ENCODE measurements at regions not wholly inside any gene's neighbourhood (a gene's known extent, or its start where the extent isn't known, plus 50 kb on each side); places are given as distances from the start of the nearest gene placed in this dataset.

- H3K27ac ChIP-seq: peak overlapping the region in 1 of 2 donors; percentile 80
- H3K36me3 ChIP-seq: no peaks in the 10 kb centered on the region
- intact Hi-C loops (cut with DNase I; ENCODE audit: low total_unique reads): no loop called here
- H3K27me3 ChIP-seq: no peaks in the 10 kb centered on the region
- TF ChIP-seq CTCF (IDR thresholded peaks at IDR 0.05): no peak
- peak overlapping the region; percentile 14 to 23 for H3K4me3 ChIP-seq
- peaks cover 0 to 13% (median 3%) of the 10 kb centered on the region in 4 donors for H3K4me1 ChIP-seq
- DNase-seq: peak; percentile 85 to 87
- H3K9me3 ChIP-seq: no peaks in the 10 kb centered on the region
Observed at GRCh38 chr15:61653110-61653509, 407.1 kb downstream of the VPS13C start.

DNA sequence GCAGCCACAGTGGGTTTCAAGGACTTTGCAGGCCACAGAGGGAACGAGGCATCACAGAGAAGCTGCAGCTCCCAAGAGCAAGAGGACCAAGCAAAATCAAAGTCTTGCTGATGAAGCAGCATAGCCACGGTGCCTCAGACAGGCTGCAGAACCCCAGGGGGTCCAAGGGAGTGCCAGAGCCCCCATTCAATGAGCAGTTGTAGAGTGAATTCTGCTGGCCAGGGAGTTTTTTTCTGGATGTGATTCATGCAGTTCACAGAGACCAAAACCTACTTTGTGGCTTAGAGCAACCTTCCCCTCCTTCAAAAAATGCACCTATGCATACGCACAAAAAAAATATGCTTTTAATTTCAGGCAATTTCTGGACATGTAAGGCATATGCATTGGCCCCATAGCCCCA lies 409.0 kb downstream of the VPS13C start:
- no peaks in the 10 kb centered on the region for H3K36me3 ChIP-seq
- no peak for DNase-seq
- H3K27me3 ChIP-seq: no peaks in the 10 kb centered on the region
- peaks cover 0 to 10% (median 2%) of the 10 kb centered on the region in 4 donors for H3K4me1 ChIP-seq
- intact Hi-C loops (cut with DNase I; ENCODE audit: low total_unique reads): no loop called here
- no peak for TF ChIP-seq CTCF (IDR thresholded peaks at IDR 0.05)
- no peak overlapping the region for H3K4me3 ChIP-seq
- no peaks in the 10 kb centered on the region for H3K9me3 ChIP-seq
- H3K27ac ChIP-seq: no peak overlapping the region

- intact Hi-C loops (cut with DNase I; ENCODE audit: low total_unique reads): no loop called here
- no peaks in the 10 kb centered on the region for H3K4me1 ChIP-seq
- H3K27me3 ChIP-seq: no peaks in the 10 kb centered on the region
- no peak overlapping the region for H3K4me3 ChIP-seq
- no peak for TF ChIP-seq CTCF (IDR thresholded peaks at IDR 0.05)
- no peak overlapping the region for H3K27ac ChIP-seq
- no peak for DNase-seq
- H3K9me3 ChIP-seq: no peaks in the 10 kb centered on the region
- H3K36me3 ChIP-seq: no peaks in the 10 kb centered on the region
Observed at GRCh38 chr15:61649046-61649445, 411.2 kb downstream of the VPS13C start.

GRCh38 chr15:61644550-61644949 lies 415.4 kb upstream of the RORA start:
- H3K27me3 ChIP-seq: peaks cover 0 to 7% of the 10 kb centered on the region in 2 donors
- no peak for DNase-seq
- H3K4me1 ChIP-seq: no peaks in the 10 kb centered on the region
- no peak overlapping the region for H3K4me3 ChIP-seq
- no peak for TF ChIP-seq CTCF (IDR thresholded peaks at IDR 0.05)
- intact Hi-C loops (cut with DNase I; ENCODE audit: low total_unique reads): no loop called here
- no peaks in the 10 kb centered on the region for H3K9me3 ChIP-seq
- H3K27ac ChIP-seq: no peak overlapping the region
- H3K36me3 ChIP-seq: no peaks in the 10 kb centered on the region

DNA sequence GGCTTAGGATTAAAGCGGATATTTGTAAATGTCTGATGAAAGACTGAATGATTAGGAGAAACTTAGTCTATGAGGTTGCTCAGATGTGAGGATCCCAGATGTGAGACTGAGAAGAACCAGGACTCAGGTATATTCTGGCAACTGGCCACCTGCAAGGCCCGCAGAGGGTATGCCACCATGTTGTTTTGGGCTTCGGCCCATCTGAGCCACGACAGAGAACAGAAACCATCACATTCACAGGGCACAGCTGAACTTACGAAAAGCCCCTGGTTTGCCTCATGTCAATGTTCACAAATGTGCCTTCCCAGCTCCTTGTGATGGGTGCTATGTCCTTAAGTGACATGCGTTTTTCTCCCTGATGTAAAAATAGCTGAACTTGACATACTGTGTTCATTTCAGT lies 412.5 kb upstream of the RORA start:
- no peak for TF ChIP-seq CTCF (IDR thresholded peaks at IDR 0.05)
- DNase-seq: no peak
- intact Hi-C loops (cut with DNase I; ENCODE audit: low total_unique reads): no loop called here

GRCh38 chr15:61640756-61641155 lies 411.7 kb upstream of the RORA start:
- Histone ChIP-seq H3K4me1 (no peaks in the 10 kb centered on the region), H3K27ac (no peak overlapping the region), H3K9me3 (no peaks in the 10 kb centered on the region), H3K36me3 (no peaks in the 10 kb centered on the region), H3K27me3 (peaks cover 0 to 7% of the 10 kb centered on the region in 2 donors), H3K4me3 (no peak overlapping the region)
- intact Hi-C loops (cut with DNase I; ENCODE audit: low total_unique reads): no loop called here
- no peak for DNase-seq
- TF ChIP-seq CTCF (IDR thresholded peaks at IDR 0.05): no peak

More for the DNA sequence above, 412.5 kb upstream of the RORA start:
- Histone ChIP-seq H3K27ac (no peak overlapping the region), H3K4me1 (no peaks in the 10 kb centered on the region), H3K27me3 (peaks cover 0 to 7% of the 10 kb centered on the region in 2 donors), H3K36me3 (no peaks in the 10 kb centered on the region), H3K4me3 (no peak overlapping the region), H3K9me3 (no peaks in the 10 kb centered on the region)

Measured in tibial artery (tissue), 4 donors.